DND-41 (cell line): ENCODE measurements at regions not wholly inside any gene's neighbourhood (a gene's known extent, or its start where the extent isn't known, plus 50 kb on each side); places are given as distances from the start of the nearest gene placed in this dataset.

ENCODE experiments used
- CTCF ChIP-seq: IDR thresholded peaks from 2 replicates; pipeline ENCODE4 v1.5.1; 2012; ENCODE audit warnings: borderline replicate concordance, low read length, moderate library complexity, mild to moderate bottlenecking; ENCODE audit not compliant: poor library complexity, severe bottlenecking; ENCODE audit errors: extremely low read depth
- EZH2 ChIP-seq: IDR thresholded peaks from 3 replicates; pipeline ENCODE4 v1.6.1; 2012; ENCODE audit warnings: borderline replicate concordance, low read depth, mild to moderate bottlenecking, moderate library complexity, low read length, inconsistent platforms; ENCODE audit not compliant: severe bottlenecking

GRCh38 chr2:195438692-195439091 lies 218.3 kb upstream of the SLC39A10 start:
- no peak for TF ChIP-seq CTCF
- TF ChIP-seq EZH2: no peak
